ENCODE measurements at regions not wholly inside any gene's neighbourhood (a gene's known extent, or its start where the extent isn't known, plus 50 kb on each side); places are given as distances from the start of the nearest gene placed in this dataset.
A peak's percentile ranks its signal among the peaks of the same experiment; 100 is the strongest.

GRCh38 chr5:114952876-114953275 lies 216.8 kb downstream of the TRIM36 start:
- Histone ChIP-seq H3K4me1 (ENCODE audit: control insufficient read depth, insufficient read depth, low read length) (no peaks in the 10 kb centered on the region), H3K36me3 (ENCODE audit: control insufficient read depth in 2 of 2, insufficient read depth in 2 of 2, low read length in 1 of 2) (no peaks in the 10 kb centered on the region), H3K4me2 (ENCODE audit: control insufficient read depth, insufficient read depth) (no peak overlapping the region), H2AFZ (ENCODE audit: control insufficient read depth, low read depth, low read length) (no peak overlapping the region), H4K20me1 (ENCODE audit: control insufficient read depth, insufficient read depth) (no peaks in the 10 kb centered on the region), H3K9ac (ENCODE audit: control insufficient read depth, insufficient read depth, low read length) (no peak overlapping the region), H3K27me3 (replicated peaks in 1 of 2; ENCODE audit: control insufficient read depth in 2 of 2, insufficient read depth in 2 of 2, low read length in 1 of 2) (no peaks in the 10 kb centered on the region), H3K27ac (ENCODE audit: control insufficient read depth, insufficient read depth) (no peak overlapping the region), H3K9me3 (replicated peaks; ENCODE audit: control insufficient read depth, insufficient read depth, low read length) (no peaks in the 10 kb centered on the region; the same call in 2 of the 3 replicates), H3K79me2 (ENCODE audit: control insufficient read depth, insufficient read depth, low read length) (no peaks in the 10 kb centered on the region), H3K4me3 (no peak overlapping the region)
- no peak for DNase-seq (ENCODE audit: low read depth, low spot score)
- in situ Hi-C loops (cut with MboI) = no loop called here
- ChIA-PET SMC1A (ENCODE audit: uncharacterized antibody, unreplicated experiment) (no interaction called here), POLR2A (no interaction called here), CTCF (no interaction called here), RAD21 (ENCODE audit: unreplicated experiment) (no interaction called here)
- intact Hi-C loops (cut with micrococcal nuclease; ENCODE audit: unreplicated experiment) = no loop called here
- BruUV-seq (replicated peaks) = no TSS peak
- TF ChIP-seq RBBP5 (conservative IDR thresholded peaks at IDR 0.05) (no peak), ZNF384 (IDR thresholded peaks at IDR 0.05; ENCODE audit: borderline replicate concordance, low read depth, low read length) (no peak), CBX5 (IDR thresholded peaks at IDR 0.05; ENCODE audit: low read depth) (0 out of 2 replicates have a peak, but pooled peaks have one; percentile 7), PBX3 (IDR thresholded peaks at IDR 0.05; ENCODE audit: insufficient replicate concordance, low read depth, low read length) (no peak), RUNX3 (IDR thresholded peaks at IDR 0.05; ENCODE audit: low read length) (peak; percentile 29), NKRF (conservative IDR thresholded peaks at IDR 0.05) (no peak), MAX (IDR thresholded peaks at IDR 0.05; ENCODE audit: low read depth, low read length) (no peak)
- TF ChIP-seq, protein P1, sequence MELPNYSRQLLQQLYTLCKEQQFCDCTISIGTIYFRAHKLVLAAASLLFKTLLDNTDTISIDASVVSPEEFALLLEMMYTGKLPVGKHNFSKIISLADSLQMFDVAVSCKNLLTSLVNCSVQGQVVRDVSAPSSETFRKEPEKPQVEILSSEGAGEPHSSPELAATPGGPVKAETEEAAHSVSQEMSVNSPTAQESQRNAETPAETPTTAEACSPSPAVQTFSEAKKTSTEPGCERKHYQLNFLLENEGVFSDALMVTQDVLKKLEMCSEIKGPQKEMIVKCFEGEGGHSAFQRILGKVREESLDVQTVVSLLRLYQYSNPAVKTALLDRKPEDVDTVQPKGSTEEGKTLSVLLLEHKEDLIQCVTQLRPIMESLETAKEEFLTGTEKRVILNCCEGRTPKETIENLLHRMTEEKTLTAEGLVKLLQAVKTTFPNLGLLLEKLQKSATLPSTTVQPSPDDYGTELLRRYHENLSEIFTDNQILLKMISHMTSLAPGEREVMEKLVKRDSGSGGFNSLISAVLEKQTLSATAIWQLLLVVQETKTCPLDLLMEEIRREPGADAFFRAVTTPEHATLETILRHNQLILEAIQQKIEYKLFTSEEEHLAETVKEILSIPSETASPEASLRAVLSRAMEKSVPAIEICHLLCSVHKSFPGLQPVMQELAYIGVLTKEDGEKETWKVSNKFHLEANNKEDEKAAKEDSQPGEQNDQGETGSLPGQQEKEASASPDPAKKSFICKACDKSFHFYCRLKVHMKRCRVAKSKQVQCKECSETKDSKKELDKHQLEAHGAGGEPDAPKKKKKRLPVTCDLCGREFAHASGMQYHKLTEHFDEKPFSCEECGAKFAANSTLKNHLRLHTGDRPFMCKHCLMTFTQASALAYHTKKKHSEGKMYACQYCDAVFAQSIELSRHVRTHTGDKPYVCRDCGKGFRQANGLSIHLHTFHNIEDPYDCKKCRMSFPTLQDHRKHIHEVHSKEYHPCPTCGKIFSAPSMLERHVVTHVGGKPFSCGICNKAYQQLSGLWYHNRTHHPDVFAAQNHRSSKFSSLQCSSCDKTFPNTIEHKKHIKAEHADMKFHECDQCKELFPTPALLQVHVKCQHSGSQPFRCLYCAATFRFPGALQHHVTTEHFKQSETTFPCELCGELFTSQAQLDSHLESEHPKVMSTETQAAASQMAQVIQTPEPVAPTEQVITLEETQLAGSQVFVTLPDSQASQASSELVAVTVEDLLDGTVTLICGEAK (IDR thresholded peaks at IDR 0.05; ENCODE audit: borderline replicate concordance) = no peak
- no peak for ATAC-seq
- 40% methylated on average over 5 of the region's 5 CpGs for WGBS (ENCODE audit: insufficient coverage, insufficient replicate concordance, low lambda C conversion rate, missing lambda C conversion rate)
- no peak for FAIRE-seq
